ENCODE measurements at regions not wholly inside any gene's neighbourhood (a gene's known extent, or its start where the extent isn't known, plus 50 kb on each side); places are given as distances from the start of the nearest gene placed in this dataset.

- Histone ChIP-seq H3K36me3 (ENCODE audit: control insufficient read depth, insufficient read depth, low read length) (no peaks in the 10 kb centered on the region), H3K4me3 (ENCODE audit: low read depth, low read length) (no peak overlapping the region), H3K27me3 (ENCODE audit: control insufficient read depth, insufficient read depth, low read length) (no peaks in the 10 kb centered on the region)
- DNase-seq (ENCODE audit: low read depth) = no peak
- no peak for FAIRE-seq
- no peak for TF ChIP-seq CTCF (IDR thresholded peaks at IDR 0.05; ENCODE audit: insufficient read depth, low read length, severe bottlenecking)
Observed at GRCh38 chr4:175916626-175917351, 104.7 kb upstream of the GPM6A start.

GRCh38 chr4:175927121-175927520 lies 115.1 kb upstream of the GPM6A start:
- peak; percentile 78 for DNase-seq (ENCODE audit: low read depth)
- Histone ChIP-seq H3K36me3 (ENCODE audit: control insufficient read depth, insufficient read depth, low read length) (no peaks in the 10 kb centered on the region), H3K27me3 (ENCODE audit: control insufficient read depth, insufficient read depth, low read length) (no peaks in the 10 kb centered on the region), H3K4me3 (ENCODE audit: low read depth, low read length) (no peak overlapping the region)
- no peak for TF ChIP-seq CTCF (IDR thresholded peaks at IDR 0.05; ENCODE audit: insufficient read depth, low read length, severe bottlenecking)
- no peak for FAIRE-seq

GRCh38 chr4:175929441-175929840 lies 117.4 kb upstream of the GPM6A start:
- H3K27me3 ChIP-seq (ENCODE audit: control insufficient read depth, insufficient read depth, low read length) = no peaks in the 10 kb centered on the region
- no peak for TF ChIP-seq CTCF (IDR thresholded peaks at IDR 0.05; ENCODE audit: insufficient read depth, low read length, severe bottlenecking)
- H3K4me3 ChIP-seq (ENCODE audit: low read depth, low read length) = no peak overlapping the region
- FAIRE-seq (no peak), DNase-seq (ENCODE audit: low read depth) (peak; percentile 24)
- H3K36me3 ChIP-seq (ENCODE audit: control insufficient read depth, insufficient read depth, low read length) = no peaks in the 10 kb centered on the region

GRCh38 chr4:175929932-175930331 lies 117.9 kb upstream of the GPM6A start:
- no peak for TF ChIP-seq CTCF (IDR thresholded peaks at IDR 0.05; ENCODE audit: insufficient read depth, low read length, severe bottlenecking)

GRCh38 chr4:175930471-175930870 lies 118.4 kb upstream of the GPM6A start:
- DNase-seq (ENCODE audit: low read depth) (no peak), FAIRE-seq (no peak)
- Histone ChIP-seq H3K27me3 (ENCODE audit: control insufficient read depth, insufficient read depth, low read length) (no peaks in the 10 kb centered on the region), H3K4me3 (ENCODE audit: low read depth, low read length) (no peak overlapping the region), H3K36me3 (ENCODE audit: control insufficient read depth, insufficient read depth, low read length) (no peaks in the 10 kb centered on the region)
- no peak for TF ChIP-seq CTCF (IDR thresholded peaks at IDR 0.05; ENCODE audit: insufficient read depth, low read length, severe bottlenecking)

More at GRCh38 chr4:175929932-175930331, 117.9 kb upstream of the GPM6A start:
- DNase-seq (ENCODE audit: low read depth) = no peak
- FAIRE-seq = no peak
- Histone ChIP-seq H3K36me3 (ENCODE audit: control insufficient read depth, insufficient read depth, low read length) (no peaks in the 10 kb centered on the region), H3K4me3 (ENCODE audit: low read depth, low read length) (no peak overlapping the region), H3K27me3 (ENCODE audit: control insufficient read depth, insufficient read depth, low read length) (no peaks in the 10 kb centered on the region)

- H3K27me3 ChIP-seq (ENCODE audit: control insufficient read depth, insufficient read depth, low read length) = no peaks in the 10 kb centered on the region
- no peaks in the 10 kb centered on the region for H3K36me3 ChIP-seq (ENCODE audit: control insufficient read depth, insufficient read depth, low read length)
- no peak for TF ChIP-seq CTCF (IDR thresholded peaks at IDR 0.05; ENCODE audit: insufficient read depth, low read length, severe bottlenecking)
- FAIRE-seq = no peak
- H3K4me3 ChIP-seq (ENCODE audit: low read depth, low read length) = no peak overlapping the region
- DNase-seq (ENCODE audit: low read depth) = no peak
Observed at GRCh38 chr4:175932116-175932515, 120.1 kb upstream of the GPM6A start.

Data from bronchial epithelial cell (primary cell).